Skeletal muscle tissue (tissue), 3 donors: ENCODE measurements at regions not wholly inside any gene's neighbourhood (a gene's known extent, or its start where the extent isn't known, plus 50 kb on each side); places are given as distances from the start of the nearest gene placed in this dataset.
A peak's percentile ranks its signal among the peaks of the same experiment; 100 is the strongest.

Experiments used
- H3K27ac ChIP-seq: one replicate; pipeline ENCODE4 v1.7.0; 2013; ENCODE audit warnings: mild to moderate bottlenecking, low read depth, low read length, inconsistent platforms
- H3K27me3 ChIP-seq, 3 donors: one replicate each; pipeline ENCODE4 v1.7.0; 2013; ENCODE audit warnings: low read length in 3 of 3; ENCODE audit not compliant: control insufficient read depth in 3 of 3, insufficient read depth in 3 of 3
- H3K36me3 ChIP-seq, 3 donors: one replicate each; pipeline ENCODE4 v1.7.0; 2013; ENCODE audit warnings: low read length in 3 of 3; ENCODE audit not compliant: control insufficient read depth in 3 of 3, insufficient read depth in 3 of 3
- H3K4me1 ChIP-seq, 3 donors: one replicate each; pipeline ENCODE4 v1.7.0; 2013; ENCODE audit warnings: low read length in 3 of 3, mild to moderate bottlenecking in 3 of 3; ENCODE audit not compliant: control insufficient read depth in 3 of 3, insufficient read depth in 3 of 3
- H3K4me3 ChIP-seq, 3 donors: one replicate each; pipeline ENCODE4 v1.7.0; 2013; ENCODE audit warnings: low read length in 3 of 3
- H3K9ac ChIP-seq, 3 donors: one replicate each; pipeline ENCODE4 v1.7.0; 2013; ENCODE audit warnings: low read length in 3 of 3, mild to moderate bottlenecking in 3 of 3, moderate library complexity in 2 of 3, low read depth in 1 of 3
- H3K9me3 ChIP-seq, 3 donors: one replicate each; pipeline ENCODE4 v1.7.0; 2013; ENCODE audit warnings: low read length in 3 of 3; ENCODE audit not compliant: control insufficient read depth in 3 of 3
- donor health status: Osteomylitis.

DNA sequence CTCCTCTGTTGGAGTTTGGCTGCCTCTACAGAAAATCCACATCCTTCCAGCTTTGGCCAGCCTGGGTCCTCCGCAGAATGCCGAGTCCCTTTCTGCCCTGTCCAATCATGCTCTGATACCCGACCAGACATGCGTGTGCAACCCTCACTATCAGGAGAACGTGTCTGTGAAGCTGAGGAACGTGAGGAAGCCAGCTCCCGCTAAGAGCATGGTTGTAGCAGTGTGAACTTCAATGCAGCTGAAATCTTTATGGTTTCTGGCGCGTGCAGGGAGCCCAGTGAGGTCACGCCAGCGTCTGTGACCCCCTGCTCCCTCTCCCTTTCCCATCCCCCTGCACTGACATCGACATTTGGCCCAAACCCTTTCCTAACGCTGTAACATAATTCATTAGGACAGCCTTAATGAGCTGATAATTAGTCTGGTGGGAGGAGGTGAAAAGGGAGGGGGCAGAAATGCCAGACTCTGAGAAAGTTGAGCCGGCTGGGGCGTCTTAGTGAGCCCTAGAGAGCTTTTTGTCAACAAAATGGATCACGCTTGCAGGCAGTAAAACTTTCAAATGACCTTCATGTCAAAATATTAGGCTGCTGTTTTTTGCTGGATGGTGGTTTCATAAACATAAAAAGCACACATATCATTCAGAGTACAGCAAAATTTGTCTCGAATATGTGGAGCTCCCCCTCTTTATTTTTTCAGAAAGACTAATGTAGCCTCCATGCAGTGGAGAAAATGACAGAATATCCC is 423.3 kb downstream of the QKI start:
- Histone ChIP-seq H3K4me3 (peak overlapping the region; percentile 67), H3K4me1 (peaks cover 6 to 9% (median 8%) of the 10 kb centered on the region in 3 donors), H3K27ac (no peak overlapping the region), H3K9ac (peak overlapping the region; percentile 54 to 77 (median 73)), H3K27me3 (no peaks in the 10 kb centered on the region), H3K36me3 (no peaks in the 10 kb centered on the region), H3K9me3 (peaks cover 0 to 9% (median 0%) of the 10 kb centered on the region in 3 donors)

DNA sequence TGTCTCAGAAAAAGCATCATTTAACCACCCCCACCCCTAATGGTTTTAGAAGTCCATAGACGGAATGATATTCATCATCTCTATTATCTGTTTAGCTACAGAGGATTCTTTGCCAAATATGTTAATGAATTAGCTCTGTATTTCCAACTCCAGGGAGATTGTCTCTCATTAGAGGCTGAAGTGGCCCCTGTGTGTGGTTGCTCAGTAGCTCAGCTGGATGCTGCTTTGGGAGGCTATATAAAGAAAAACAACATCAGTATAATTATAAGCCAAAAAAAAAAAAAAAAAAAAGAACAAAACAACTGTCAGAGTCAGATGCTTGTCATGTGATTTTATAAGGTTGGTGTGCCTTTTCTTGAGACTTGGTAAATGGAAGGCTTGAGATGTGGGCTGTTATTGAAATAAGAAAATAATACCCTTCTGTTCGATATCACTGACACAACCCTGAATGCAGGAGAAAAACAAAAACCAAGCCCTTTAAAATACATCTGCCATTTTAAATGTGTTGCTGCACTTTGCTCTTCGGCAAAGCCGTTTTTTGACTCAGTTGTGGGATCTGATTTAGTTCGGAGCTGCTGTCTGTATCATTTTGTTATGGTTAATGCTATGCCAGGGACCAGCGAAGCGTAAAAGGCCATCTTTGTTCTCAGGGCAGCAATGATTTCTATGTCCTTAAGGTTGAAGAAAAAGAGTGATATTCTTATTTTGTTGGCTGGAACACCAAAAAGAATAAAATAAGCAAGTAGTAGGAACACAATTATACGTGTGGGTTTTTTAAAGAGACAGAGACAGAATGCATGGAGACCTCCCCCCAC is 422.6 kb downstream of the QKI start:
- Histone ChIP-seq H3K27me3 (no peaks in the 10 kb centered on the region), H3K4me3 (peak overlapping the region; percentile 67), H3K9me3 (peaks cover 0 to 8% (median 0%) of the 10 kb centered on the region in 3 donors), H3K4me1 (peaks cover 6 to 9% (median 8%) of the 10 kb centered on the region in 3 donors), H3K27ac (no peak overlapping the region), H3K9ac (peak overlapping the region; percentile 54 to 77 (median 73)), H3K36me3 (no peaks in the 10 kb centered on the region)

DNA sequence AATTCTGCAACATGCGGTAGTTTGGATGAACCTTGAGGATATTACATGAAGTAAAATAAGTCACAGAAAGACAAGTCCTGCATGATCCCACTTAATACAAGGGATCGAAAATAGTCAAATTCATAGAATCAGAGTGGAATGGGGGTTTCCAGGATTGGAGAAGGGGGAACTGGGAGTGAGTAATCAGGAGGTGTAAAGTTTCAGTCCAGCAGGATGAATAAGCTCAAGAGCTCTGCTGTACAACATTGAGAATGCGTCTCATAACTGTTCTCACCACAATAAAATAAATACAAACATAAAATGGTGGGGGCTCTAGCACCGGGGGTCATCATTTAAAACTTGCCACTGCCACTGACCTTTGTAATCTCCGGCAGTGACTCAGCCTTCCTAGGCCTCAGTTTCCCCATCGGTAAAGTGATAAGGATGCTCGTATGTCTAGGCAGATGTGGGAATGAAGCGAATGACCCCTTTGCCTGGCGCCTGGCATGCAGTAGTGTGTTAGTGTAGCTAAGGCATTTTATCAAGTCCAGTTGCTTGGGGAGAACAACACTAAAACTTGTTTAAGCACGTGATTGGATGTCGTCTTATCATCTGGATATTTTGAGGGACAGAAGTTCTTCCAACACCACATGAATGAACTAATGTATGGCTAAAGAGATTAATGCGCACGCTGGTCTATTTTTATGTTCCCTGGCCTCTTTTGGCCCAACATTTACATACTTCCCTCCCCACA is 421.1 kb downstream of the QKI start:
- H3K4me1 ChIP-seq = peaks cover 6 to 9% (median 8%) of the 10 kb centered on the region in 3 donors
- peaks cover 0 to 3% (median 0%) of the 10 kb centered on the region in 3 donors for H3K9me3 ChIP-seq
- no peak overlapping the region for H3K9ac ChIP-seq
- no peaks in the 10 kb centered on the region for H3K27me3 ChIP-seq
- no peak overlapping the region for H3K27ac ChIP-seq
- no peaks in the 10 kb centered on the region for H3K36me3 ChIP-seq
- H3K4me3 ChIP-seq = no peak overlapping the region

DNA sequence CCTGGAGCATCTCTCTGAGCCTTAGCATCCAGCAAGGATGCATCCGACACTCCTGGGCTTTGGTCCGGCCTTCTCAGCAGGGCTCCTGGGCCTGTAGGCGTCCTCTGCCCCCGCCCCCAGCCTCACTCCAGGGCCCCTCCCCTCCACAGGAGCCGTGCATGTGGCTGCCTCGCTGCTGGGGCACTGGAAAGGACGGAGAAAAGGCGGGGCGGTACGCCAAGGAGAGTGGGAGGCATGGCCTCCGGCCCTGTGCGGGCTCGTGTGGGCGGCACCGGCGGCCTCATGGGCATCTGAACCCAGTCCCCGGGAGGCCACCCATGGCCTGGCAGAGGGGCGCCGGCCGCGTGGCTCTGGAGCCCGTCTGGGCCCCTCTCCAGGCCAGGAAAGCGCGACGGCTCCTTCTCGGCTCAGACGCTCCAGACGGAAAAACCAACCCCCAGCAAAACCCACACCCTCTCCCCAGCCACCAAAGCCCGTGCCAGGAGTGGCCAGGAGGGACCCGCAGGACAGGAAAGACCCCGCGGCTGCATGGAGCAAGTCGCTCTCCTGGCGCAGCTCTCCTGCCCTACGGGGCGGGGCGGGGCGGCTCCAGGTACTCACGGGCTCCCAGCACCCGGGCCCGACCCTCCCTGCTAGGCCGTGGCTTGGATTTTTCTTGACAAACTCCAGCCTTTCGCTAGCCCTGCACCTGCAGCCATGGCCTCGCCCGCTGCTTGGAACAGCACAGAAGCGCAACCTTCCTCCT is 419.9 kb downstream of the QKI start:
- peaks cover 0 to 3% (median 0%) of the 10 kb centered on the region in 3 donors for H3K9me3 ChIP-seq
- no peak overlapping the region for H3K9ac ChIP-seq
- H3K4me1 ChIP-seq = peaks cover 6 to 9% (median 8%) of the 10 kb centered on the region in 3 donors
- no peaks in the 10 kb centered on the region for H3K36me3 ChIP-seq
- H3K27me3 ChIP-seq = no peaks in the 10 kb centered on the region
- H3K27ac ChIP-seq = no peak overlapping the region
- H3K4me3 ChIP-seq = no peak overlapping the region

DNA sequence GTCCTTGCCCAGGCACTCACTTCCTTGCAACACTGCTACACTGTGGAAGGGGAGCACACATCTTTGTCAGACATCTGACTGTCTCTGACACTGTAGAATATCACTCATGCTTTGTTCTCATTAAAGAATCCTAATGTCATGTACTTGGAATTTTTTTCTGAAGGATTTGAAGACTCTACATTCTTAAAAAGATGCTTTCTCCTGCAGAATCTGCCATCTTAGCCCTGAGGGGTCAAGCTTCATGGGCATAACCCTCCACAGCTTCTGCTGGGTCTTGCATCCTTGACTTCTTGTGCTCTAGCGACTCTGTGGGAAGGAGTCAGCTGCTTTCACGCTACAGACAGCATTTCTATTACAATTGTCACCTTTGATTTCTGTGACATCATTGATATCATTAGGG is 417.2 kb downstream of the QKI start:
- peaks cover 0 to 10% (median 4%) of the 10 kb centered on the region in 3 donors for H3K4me1 ChIP-seq
- H3K27ac ChIP-seq = no peak overlapping the region
- no peak overlapping the region for H3K4me3 ChIP-seq
- H3K9ac ChIP-seq = no peak overlapping the region
- no peaks in the 10 kb centered on the region for H3K36me3 ChIP-seq
- peaks cover 0 to 3% (median 0%) of the 10 kb centered on the region in 3 donors for H3K9me3 ChIP-seq
- H3K27me3 ChIP-seq = no peaks in the 10 kb centered on the region

DNA sequence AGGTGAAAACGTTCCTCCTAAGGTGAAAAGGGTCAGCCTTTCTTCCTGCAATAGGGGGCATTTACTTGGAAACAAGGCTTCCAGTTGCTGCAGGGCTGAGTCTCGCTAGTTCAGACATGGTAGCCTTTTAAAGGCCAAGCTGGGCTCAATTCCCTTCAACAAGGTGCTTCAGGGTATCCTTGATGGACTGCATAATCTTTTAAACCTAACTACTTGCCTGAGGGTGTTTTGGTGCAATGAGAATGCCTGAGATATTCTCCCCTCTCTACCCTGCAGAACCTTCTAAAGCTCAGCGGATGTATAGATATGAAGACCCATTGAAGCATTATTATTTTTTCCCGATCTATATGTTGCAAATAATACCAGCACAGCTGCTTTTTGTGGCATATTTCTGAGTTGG is 416.1 kb downstream of the QKI start:
- peaks cover 0 to 3% (median 0%) of the 10 kb centered on the region in 3 donors for H3K9me3 ChIP-seq
- no peak overlapping the region for H3K4me3 ChIP-seq
- H3K27me3 ChIP-seq = no peaks in the 10 kb centered on the region
- no peak overlapping the region for H3K27ac ChIP-seq
- no peaks in the 10 kb centered on the region for H3K36me3 ChIP-seq
- H3K9ac ChIP-seq = no peak overlapping the region
- peaks cover 0 to 10% (median 4%) of the 10 kb centered on the region in 3 donors for H3K4me1 ChIP-seq

DNA sequence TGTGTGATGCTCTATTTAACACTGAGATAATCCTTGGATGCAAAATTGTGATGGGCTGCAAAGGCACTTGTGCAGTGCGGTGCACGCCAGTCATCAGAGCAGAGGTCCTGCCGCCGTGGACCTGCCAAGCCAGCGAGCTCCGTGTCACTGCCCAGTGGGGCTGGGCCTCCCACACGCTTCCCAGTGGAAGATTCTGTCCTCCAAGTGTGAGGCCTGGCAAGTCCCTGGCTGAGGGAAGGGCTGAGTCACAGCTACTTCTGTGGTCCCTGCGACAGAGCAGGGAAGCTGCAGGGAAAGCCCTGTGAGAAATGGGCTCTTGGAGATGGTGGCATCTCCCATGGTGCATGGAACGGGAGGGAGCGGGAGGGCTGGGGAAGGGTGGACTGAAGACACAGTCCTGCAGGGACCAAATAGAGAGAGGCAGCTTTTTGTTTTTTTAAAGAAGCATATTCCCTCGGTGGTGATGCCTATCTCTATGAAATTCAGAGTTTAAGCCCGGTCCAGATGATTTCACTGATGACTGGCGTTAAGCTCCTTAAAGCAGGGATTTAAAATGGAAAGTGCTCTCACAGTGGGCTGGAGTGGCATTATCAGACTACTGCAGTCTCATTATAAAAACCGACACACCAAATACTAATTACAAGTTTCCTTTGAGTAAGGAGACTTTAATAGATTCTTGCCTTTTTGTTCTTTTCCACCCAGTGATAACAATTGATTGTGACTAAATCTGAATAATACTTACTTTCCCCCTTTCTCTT is 413.7 kb downstream of the QKI start:
- no peak overlapping the region for H3K4me3 ChIP-seq
- no peak overlapping the region for H3K27ac ChIP-seq
- H3K36me3 ChIP-seq = no peaks in the 10 kb centered on the region
- H3K27me3 ChIP-seq = no peaks in the 10 kb centered on the region
- H3K9ac ChIP-seq = no peak overlapping the region
- peaks cover 0 to 3% (median 0%) of the 10 kb centered on the region in 3 donors for H3K9me3 ChIP-seq
- peaks cover 0 to 10% (median 4%) of the 10 kb centered on the region in 3 donors for H3K4me1 ChIP-seq

DNA sequence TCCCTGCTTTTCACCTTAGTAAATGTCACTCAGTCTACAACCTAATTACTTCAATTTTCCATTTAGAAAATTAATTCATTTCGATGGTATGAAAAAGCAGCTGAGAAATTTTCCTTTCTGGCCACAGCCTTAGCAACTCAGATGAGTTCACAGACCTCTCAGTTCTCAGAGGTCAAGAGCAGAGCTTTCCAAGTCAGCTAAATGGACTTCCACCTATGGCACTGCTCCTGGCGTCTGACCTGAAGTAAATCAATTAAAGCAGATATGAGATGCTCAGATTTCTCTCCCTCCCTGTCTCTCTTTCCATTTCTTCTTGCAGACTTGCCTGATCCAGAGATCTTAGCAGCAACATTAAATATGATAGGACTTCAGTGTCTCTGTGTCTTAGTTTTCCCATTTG is 412.6 kb downstream of the QKI start:
- no peak overlapping the region for H3K9ac ChIP-seq
- peaks cover 0 to 10% (median 4%) of the 10 kb centered on the region in 3 donors for H3K4me1 ChIP-seq
- H3K27me3 ChIP-seq = no peaks in the 10 kb centered on the region
- H3K9me3 ChIP-seq = peaks cover 0 to 3% (median 0%) of the 10 kb centered on the region in 3 donors
- H3K4me3 ChIP-seq = no peak overlapping the region
- no peak overlapping the region for H3K27ac ChIP-seq
- no peaks in the 10 kb centered on the region for H3K36me3 ChIP-seq

DNA sequence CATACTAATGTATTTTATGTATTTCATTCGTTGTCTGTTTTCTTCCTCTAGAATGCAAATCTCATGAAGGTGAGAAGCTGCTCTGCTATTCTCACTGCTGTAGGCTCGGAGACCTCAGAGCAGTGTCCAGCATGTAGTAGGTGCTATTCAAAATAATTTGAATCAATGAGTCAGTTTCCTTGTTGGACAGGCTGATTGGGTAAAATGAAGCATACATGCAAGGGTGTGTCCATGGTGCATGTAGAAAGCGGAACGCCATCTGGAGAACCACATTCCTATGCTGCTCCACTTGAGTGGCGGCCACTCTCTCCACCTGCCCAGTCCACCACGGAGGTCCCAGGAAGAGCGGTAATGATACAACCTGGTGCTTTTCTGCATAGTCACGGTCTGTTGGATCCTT is 412.1 kb downstream of the QKI start:
- Histone ChIP-seq H3K4me3 (no peak overlapping the region), H3K36me3 (no peaks in the 10 kb centered on the region), H3K4me1 (peaks cover 0 to 13% (median 4%) of the 10 kb centered on the region in 3 donors), H3K9ac (no peak overlapping the region), H3K27me3 (no peaks in the 10 kb centered on the region), H3K9me3 (peaks cover 0 to 3% (median 0%) of the 10 kb centered on the region in 3 donors), H3K27ac (no peak overlapping the region)
